Progenitor cell of endocrine pancreas (in vitro differentiated cells): ENCODE measurements at regions not wholly inside any gene's neighbourhood (a gene's known extent, or its start where the extent isn't known, plus 50 kb on each side); places are given as distances from the start of the nearest gene placed in this dataset.

Experiments
- DNase-seq: peaks from one replicate; pipeline ENCODE4 v3.0.0; 2021; ENCODE audit warnings: low spot score; ENCODE audit not compliant: unreplicated experiment
- H3K27ac Mint-ChIP-seq: 2 replicates; pipeline ENCODE4 v1.8.0; 2021; ENCODE audit warnings: mild to moderate bottlenecking, moderate library complexity, mixed read lengths
- H3K27me3 Mint-ChIP-seq: 2 replicates; pipeline ENCODE4 v1.8.0; 2021; ENCODE audit warnings: mixed read lengths
- H3K36me3 Mint-ChIP-seq: 2 replicates; pipeline ENCODE4 v1.8.0; 2022; ENCODE audit warnings: mixed read lengths; ENCODE audit not compliant: insufficient read depth
- H3K4me1 Mint-ChIP-seq: 2 replicates; pipeline ENCODE4 v1.8.0; 2021; ENCODE audit warnings: low read depth, mixed read lengths
- H3K4me3 Mint-ChIP-seq: 2 replicates; pipeline ENCODE4 v1.8.0; 2021; ENCODE audit warnings: low read depth, mild to moderate bottlenecking, moderate library complexity, mixed read lengths
- H3K9me3 Mint-ChIP-seq: 2 replicates; pipeline ENCODE4 v1.8.0; 2021; ENCODE audit warnings: low read depth, mixed read lengths
- CTCF ChIP-seq: fragments of 200-600 bp; sonication (generic); IDR thresholded peaks from one replicate; pipeline ENCODE4 v1.5.0; 2021; ENCODE audit warnings: antibody characterized with exemption, mild to moderate bottlenecking; ENCODE audit not compliant: unreplicated experiment

GRCh38 chrX:3527166-3527565, 180.7 kb upstream of the MXRA5 start:
- Mint-ChIP-seq H3K27me3 (no peaks in the 10 kb centered on the region), H3K27ac (no peak overlapping the region), H3K4me1 (no peaks in the 10 kb centered on the region), H3K36me3 (no peaks in the 10 kb centered on the region), H3K4me3 (no peak overlapping the region), H3K9me3 (no peaks in the 10 kb centered on the region)
- no peak for TF ChIP-seq CTCF
- no peak for DNase-seq

- H3K36me3 Mint-ChIP-seq, result no peaks in the 10 kb centered on the region
- no peaks in the 10 kb centered on the region for H3K9me3 Mint-ChIP-seq
- H3K4me1 Mint-ChIP-seq, result no peaks in the 10 kb centered on the region
These were observed 180.3 kb upstream of the MXRA5 start for GRCh38 chrX:3526731-3527130.

DNA sequence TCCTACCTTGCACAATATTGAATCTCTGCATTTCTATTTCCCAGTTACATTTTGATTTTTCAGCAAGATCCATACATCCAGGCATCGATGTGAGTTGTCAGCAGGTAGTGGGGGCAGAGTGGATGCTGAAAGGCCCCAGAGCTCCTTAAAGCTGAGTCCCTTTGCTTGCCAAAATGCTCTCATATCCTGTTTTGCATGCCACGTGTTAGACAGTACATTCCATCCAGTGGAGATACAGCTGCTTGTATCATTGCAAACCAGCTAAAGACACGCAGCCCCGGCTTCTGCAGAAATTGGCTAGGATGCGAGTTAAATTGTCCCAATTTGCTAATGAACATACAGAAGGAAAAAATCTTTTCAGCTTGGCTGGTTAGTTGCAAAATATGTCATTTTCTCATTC, 179.6 kb upstream of the MXRA5 start:
- H3K27me3 Mint-ChIP-seq, result no peaks in the 10 kb centered on the region
- no peak for DNase-seq
- H3K4me3 Mint-ChIP-seq, result no peak overlapping the region
- TF ChIP-seq CTCF, result no peak
- no peaks in the 10 kb centered on the region for H3K4me1 Mint-ChIP-seq
- no peak overlapping the region for H3K27ac Mint-ChIP-seq
- H3K36me3 Mint-ChIP-seq, result no peaks in the 10 kb centered on the region
- no peaks in the 10 kb centered on the region for H3K9me3 Mint-ChIP-seq

More at GRCh38 chrX:3526731-3527130, 180.3 kb upstream of the MXRA5 start:
- no peak overlapping the region for H3K4me3 Mint-ChIP-seq
- TF ChIP-seq CTCF, result no peak
- DNase-seq, result no peak
- no peaks in the 10 kb centered on the region for H3K27me3 Mint-ChIP-seq
- H3K27ac Mint-ChIP-seq, result no peak overlapping the region

- no peaks in the 10 kb centered on the region for H3K4me1 Mint-ChIP-seq
- no peak for DNase-seq
- no peaks in the 10 kb centered on the region for H3K9me3 Mint-ChIP-seq
- H3K4me3 Mint-ChIP-seq, result no peak overlapping the region
- no peak for TF ChIP-seq CTCF
- no peaks in the 10 kb centered on the region for H3K36me3 Mint-ChIP-seq
- H3K27ac Mint-ChIP-seq, result no peak overlapping the region
- H3K27me3 Mint-ChIP-seq, result no peaks in the 10 kb centered on the region
These were observed 175.7 kb upstream of the MXRA5 start for GRCh38 chrX:3522101-3522650.

DNA sequence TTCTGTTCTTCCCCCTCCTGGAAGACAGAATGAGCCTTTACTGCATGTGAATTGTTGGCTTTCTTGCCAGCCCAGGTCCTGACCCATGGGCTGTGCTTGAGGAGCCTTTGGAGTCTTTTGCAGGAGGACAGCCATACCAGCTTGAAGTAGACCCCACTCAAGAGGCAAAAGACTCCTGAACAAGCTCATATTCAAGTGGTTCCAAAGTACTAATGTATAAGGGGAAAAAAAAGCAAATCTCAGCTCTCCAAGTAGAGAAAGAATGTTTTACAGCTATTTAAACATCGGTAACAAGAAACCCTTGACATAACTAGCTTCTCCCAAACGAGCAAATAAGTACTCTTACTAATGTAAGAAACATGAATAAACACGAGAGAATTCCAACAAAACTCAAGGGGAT, 174.9 kb upstream of the MXRA5 start:
- no peaks in the 10 kb centered on the region for H3K4me1 Mint-ChIP-seq
- no peaks in the 10 kb centered on the region for H3K27me3 Mint-ChIP-seq
- no peak overlapping the region for H3K27ac Mint-ChIP-seq
- no peaks in the 10 kb centered on the region for H3K9me3 Mint-ChIP-seq
- no peak overlapping the region for H3K4me3 Mint-ChIP-seq
- no peak for DNase-seq
- TF ChIP-seq CTCF, result no peak
- H3K36me3 Mint-ChIP-seq, result no peaks in the 10 kb centered on the region
